DMS 273 treated with DMSO at 0.1 percent for 48 hours (cell line): ENCODE measurements at regions not wholly inside any gene's neighbourhood (a gene's known extent, or its start where the extent isn't known, plus 50 kb on each side); places are given as distances from the start of the nearest gene placed in this dataset.

Experiments
- DNase-seq: peaks from one replicate; lab custom pipeline; 2025; lab: John Stamatoyannopoulos, UW

DNA sequence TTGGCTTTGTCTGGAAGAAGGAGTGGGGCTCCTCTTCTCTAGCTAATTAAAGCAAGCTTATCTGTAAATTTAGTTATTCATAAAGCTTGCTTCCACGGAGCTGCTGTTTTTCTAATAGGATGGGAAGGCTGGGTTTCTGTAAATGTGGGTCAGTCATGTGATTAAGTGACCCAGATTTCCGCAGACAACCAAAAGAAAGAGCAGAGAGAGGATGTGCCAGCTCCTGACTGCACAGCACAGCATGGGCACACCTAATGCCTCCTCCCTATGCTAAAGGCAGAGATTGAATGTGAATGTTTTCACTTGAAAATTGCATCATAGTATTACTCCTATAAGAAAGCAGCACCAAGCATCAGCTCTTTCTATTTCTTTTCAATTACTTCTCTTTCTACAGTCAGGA lies 160.2 kb downstream of the FAT3 start:
- DNase-seq: no peak

DNA sequence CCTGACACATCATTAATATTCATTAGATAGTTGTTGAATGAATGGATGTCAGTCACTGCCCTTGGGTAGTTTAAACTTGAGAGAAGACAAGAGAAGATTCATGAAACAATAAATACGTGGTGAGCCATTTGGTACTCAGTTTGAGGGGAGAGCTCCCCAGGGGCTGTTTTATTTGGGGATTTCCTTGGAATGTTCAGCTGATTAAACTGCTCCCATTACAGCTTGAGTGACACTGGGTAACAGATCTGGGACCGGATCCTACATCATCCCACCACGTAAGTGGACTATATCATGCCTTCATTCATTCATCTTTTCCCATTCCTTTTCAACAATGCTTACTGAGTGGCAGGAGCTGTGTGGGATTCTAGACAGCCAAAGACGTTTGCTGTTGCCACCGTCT lies 162.0 kb downstream of the FAT3 start:
- no peak for DNase-seq

DNA sequence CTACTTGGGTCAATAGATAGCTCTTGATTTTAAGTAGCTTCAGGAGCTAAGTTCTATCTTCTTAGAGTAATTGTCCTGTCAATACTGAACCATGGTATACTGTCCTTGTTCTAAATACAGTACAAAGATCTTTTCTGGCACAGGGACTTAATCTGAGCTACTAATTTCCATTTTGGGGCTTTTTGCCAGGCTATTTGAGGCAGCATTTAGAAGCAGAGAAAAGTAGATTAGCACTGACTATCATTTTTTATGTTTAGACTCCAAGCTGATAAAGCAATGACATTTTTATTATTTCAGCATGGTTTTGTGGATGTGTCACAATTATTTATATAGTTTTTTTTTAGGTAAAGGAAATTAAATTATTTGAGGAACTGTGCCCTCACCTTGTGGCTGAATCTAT lies 163.2 kb downstream of the FAT3 start:
- DNase-seq: no peak

DNA sequence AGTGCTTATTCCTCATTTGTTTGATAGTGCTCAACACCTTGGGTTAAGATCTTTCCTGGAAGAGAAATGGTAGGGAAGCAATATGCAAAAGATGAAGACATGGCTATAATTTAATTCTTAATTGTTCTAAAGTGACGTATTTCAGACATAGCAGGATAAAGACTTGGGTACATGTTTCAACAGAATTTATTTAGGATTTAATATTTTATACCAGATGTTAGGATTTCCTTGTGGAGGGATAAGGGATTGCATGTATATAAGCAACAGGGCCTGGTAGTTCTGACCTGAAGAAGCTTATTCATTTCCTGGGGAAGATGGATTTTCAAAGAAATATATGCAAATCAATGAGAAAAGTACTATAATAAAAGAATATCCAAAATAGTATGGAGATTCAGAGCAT lies 163.8 kb downstream of the FAT3 start:
- no peak for DNase-seq

DNA sequence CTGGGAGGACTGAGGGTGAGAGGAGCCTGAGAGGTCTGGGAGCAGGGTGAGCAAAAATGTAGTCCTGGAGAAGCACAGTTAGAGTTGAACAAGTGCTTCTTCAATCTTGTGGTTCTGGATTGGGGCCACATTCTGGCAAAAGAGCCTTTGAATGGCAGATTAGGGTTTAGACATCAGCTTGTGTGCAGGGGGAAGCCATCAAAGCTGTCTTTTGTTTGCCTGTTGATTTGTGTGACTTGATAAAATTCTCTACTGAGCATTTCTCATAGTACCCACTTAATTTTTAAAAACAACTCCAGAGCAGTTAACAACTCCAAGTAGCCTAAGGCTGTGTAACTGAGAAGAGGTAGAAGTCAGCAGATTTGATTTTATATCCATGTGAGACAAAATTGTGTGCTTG lies 166.2 kb downstream of the FAT3 start:
- DNase-seq: no peak

DNA sequence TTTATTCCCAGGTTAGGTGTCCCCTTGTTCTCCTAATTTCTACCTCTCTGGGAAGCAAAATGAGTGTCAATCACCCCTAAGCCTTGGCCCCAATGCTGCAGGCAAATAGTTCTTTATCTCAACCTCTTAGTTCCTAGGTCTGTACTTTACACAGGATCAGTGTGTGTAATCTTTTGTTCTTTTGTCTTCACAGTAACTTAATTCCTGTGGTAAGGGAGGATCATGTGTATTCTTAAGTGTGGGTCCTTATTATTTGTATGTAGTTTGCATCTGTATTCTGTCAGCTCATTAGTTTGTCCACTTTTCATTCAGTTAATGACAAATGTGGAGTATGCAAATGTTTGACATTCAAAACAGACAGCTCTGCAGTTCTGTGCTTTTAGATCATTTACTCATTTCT lies 166.7 kb downstream of the FAT3 start:
- no peak for DNase-seq

DNA sequence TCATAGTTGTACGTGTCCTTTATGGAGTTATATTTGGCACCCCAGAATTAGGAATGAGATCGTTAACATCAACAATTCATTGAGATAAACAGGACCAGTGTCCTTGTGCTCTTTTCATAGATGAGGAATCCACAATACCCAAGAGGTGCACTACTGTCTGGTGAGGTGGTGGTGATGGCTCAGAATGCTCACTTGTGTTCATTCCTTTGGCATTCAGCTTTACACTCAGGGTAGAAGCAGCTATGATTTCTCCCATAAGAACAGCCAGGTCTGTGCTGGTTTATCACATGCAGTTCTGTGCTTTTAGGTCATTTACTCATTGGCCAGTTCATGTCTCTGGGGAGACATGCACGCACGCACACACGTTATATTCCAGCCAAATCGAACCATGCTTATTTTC lies 167.2 kb downstream of the FAT3 start:
- no peak for DNase-seq

DNA sequence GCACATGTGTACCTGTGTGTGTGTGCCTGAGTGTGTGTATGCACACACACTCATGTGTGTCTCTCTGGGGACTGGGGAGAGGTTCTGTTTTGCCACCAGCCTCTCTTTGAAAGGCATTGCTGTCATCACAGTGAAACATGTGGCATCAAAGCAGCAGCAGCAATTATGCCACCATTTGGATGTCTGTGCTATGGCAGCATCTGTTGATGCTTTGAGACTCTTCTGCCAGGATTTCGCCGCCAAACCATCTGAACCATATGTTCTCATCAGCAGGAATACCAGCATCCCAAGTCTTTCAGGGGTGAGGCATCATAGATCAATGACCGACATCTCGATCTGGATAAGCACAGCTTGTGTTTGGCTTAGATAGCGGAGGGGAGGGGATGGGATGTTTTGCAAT lies 168.6 kb downstream of the FAT3 start:
- peak; percentile 51 for DNase-seq

DNA sequence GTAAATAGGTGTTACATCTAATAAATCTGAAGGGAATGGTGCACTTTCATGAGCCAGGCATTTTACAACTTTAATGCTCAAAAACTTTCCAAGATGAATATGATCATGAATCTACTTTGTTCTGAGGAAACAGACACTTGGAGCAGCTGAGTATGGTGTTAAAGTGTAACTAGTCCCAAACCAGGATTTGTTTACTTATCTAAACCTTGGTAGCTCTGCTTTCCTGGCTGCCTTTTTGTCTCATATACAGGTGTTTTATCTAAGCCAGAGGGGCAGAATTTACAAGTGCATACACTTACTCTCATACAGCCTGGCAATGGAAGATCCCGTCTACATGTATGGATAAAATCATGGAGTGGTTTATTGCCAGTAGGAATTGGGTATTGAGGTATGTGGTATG lies 171.5 kb downstream of the FAT3 start:
- DNase-seq: no peak

DNA sequence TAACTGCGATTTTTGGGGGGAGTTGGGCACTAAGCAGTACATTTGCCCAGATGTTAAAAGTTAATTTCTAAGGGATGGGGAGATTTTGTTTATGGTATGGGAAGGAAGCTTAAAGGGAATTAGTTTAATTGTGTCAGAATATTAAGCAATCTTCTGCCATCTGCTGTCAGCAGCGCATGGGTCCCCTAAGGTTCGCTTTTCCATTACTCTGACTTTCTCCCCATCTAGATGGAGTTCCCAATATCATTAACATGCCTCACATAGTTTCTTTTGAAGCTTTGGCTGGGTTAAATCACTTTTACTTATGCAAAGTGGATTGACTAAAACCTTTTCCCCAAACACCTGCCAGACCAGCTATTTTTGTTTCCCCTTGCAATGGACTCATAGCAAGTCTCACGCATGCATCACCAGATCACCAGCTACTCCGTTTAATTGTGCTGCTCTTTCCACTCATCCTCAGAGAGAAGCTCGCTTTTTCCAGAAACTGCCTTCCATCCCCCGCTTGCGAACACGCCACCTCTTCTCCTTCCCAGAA lies 172.7 kb downstream of the FAT3 start:
- no peak for DNase-seq

DNA sequence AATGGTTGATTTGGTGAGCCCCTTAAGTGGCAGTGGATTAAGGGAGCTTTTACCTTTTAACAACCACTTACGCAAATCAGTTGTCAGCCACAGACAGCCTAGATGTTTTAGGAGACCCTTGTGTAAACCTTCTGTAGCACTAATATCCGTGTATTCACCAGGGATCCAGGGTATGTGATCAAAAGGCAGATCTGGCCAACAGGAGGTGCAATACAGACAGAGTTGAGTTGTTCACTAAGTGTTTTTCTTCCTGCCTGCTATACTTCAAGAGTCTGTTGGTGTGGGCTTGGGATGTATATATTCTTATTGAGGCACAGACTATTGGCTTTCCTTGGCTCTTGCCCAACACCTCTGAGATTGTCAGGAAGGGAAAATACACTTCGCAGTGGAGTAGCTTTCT lies 175.1 kb downstream of the FAT3 start:
- no peak for DNase-seq

DNA sequence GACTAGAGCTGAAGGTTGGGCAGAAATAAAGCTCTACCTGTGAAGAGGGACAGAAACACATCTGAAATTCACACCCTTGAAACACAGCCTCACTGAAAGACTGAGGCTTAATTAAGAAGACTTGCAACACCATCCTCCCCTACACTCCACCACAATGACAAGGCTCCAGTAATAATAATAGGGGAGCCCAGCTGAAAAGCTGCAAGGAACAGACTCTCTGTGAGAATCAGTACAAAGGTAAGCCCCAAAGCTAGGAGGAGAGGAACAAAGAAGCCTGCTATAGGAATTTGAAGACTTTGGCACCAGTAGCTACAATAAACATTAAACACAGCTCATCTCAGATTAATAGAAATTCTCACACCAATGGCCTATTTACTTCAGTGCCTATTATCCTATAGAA lies 176.9 kb downstream of the FAT3 start:
- DNase-seq: no peak

DNA sequence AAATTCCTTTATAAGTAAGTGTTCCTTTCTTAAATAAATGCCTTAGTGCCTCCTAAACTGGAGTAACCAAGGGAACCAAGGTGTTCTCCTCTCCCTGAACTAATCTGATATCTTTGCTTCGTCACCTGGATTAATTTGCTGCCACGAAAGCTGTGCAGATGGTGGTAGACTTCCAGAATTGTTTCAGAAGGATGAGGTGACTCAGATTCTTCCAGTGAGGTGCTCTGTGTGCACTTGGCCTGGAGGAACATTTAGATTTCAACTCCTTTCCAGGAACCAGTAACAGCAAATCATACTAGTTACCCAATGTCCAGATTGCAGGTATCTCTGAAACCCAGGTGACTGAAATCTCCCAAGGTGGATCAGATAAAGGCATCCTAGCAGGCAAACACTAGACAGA lies 181.9 kb downstream of the FAT3 start:
- DNase-seq: no peak

DNA sequence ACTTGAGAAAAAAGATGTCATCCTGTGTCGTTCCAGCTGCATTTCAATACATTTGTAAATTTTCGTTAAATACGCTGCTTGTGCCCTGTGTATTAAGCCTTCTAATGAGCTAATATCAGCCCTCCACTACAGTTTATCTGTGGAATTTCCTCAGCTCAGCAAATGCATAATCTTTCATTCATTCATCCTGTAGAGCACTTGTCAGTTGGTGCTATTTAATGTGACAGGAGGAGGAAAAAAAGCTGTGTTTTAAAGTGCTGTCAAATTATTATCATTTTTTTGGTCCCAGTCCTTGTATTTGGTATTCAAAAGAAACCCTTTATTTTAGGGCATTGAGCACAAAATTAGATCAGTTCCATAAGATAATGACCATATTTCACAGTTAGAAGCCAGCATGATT lies 184.7 kb downstream of the FAT3 start:
- no peak for DNase-seq

DNA sequence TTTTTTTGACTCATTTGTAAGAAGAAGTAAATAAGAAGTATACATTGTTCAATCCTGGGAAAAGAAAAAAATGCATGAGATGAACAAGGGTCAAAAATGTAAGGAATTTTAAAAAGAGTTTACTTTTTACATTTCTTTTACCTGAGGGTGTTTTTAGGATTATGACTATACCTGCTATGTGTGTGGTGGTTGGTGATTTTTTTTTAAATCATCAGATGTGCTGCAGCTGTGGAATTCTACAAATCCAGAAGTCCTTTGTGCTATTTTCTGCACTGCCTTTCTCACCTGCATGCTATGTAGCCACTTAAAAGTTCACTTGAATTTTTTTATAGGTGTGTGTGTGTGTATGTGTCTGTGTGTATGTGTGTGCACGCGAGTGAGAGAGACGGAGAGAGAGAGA lies 185.3 kb downstream of the FAT3 start:
- DNase-seq: no peak

DNA sequence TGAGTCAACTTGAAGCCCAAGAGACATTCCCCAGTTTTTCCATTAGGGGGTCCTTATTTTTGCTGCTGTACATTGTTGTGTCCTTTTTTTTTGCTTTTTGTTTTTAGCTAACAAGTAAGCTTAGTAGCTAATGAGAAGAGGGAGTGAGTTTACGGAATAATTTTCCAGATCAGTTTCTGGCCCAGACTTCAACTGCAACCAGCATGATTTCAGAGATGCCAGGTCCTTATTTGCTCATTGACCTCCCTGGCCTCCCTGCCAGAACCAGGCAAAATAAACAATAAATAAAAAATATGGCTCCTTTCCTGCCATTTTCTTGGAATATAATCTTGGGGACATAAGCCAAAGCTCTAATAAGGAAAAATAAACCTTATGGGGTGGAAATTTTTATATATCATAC lies 185.9 kb downstream of the FAT3 start:
- no peak for DNase-seq

DNA sequence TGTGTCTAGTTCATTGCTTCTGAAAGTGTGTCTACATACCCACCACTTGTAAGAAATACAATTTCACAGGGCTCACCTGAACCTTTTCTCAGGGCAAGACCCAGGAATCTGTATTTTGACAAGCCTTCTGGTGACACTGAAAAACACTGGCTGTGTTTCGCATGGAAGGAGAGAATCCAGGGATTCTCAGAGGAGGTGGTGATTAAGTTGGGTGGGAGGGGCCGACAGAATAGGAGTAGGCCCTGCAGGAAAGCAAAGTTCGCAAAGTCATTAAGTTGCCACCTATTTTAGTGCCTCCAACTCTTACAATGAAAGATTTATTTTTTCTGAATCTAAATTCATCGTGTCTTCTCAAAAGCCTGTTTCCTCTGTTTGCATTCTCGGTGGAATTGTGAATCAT lies 186.8 kb downstream of the FAT3 start:
- no peak for DNase-seq

DNA sequence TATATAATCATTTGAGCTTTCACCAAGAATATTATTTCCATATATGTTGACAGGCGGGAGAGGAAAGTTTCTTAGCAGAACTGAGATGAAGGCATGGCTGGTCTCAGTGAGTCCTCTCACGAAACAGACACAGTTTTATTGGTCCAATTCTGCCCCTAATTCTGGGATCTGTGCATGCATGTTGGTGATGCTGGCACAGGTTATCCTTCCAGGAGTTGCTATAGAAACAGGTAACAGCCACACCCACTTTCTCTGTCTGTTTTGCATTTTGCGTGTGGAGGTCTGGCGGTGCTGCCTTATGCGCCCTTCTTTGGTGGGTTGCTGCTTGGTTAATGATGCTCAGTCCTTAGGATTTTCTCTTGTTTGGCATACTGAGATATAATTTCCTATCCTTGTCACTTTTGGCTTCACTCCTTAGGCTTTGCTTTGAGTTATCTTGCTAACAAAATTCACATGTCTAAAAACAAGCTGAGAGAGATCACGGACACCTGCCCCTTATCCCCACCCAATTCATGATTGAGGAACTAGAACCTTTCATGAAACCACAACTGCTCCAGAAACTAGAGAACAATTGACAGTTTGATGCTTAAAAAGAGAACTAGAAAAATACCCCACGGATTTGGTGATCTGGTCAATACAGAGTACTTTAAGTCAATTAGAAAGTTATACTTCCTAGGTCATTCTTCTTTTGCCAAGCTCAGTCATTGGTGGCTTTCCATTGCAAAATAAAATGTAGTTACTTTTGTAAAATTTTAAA lies 189.3 kb downstream of the FAT3 start:
- no peak for DNase-seq

DNA sequence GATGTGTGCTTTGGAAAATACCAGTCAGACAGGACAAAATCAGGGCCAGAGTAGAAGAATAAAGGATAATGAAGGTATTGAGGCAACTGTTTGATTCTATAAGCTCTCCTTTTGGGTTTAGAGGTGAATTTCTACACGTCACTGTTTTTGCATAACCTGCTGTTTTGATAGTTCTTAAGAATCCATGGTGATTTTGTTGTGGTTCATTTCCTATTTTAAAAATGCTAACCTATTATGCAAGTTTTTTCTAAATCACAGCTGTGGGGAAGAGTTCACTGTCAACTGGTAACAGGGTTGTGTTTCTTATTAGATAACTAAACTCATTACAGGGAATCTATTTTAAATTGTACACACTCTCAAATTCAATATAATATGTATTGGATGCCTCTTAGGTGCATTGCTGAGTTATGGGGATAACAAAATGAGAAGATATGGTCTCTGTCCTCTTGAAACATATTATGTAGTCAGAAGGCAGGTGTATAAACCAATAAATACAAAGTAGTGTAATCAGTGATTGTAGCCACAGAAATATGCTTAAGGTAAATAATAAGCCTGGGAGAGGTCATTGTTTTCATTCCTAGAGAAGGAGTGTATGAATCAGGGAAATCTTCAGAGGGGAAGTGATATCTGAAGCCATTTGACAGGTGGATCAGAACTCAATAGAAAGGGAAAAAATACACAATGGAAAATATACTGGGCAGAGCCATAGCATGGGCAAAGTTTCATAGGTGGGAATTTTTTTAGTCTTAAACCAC lies 192.5 kb downstream of the FAT3 start:
- no peak for DNase-seq

DNA sequence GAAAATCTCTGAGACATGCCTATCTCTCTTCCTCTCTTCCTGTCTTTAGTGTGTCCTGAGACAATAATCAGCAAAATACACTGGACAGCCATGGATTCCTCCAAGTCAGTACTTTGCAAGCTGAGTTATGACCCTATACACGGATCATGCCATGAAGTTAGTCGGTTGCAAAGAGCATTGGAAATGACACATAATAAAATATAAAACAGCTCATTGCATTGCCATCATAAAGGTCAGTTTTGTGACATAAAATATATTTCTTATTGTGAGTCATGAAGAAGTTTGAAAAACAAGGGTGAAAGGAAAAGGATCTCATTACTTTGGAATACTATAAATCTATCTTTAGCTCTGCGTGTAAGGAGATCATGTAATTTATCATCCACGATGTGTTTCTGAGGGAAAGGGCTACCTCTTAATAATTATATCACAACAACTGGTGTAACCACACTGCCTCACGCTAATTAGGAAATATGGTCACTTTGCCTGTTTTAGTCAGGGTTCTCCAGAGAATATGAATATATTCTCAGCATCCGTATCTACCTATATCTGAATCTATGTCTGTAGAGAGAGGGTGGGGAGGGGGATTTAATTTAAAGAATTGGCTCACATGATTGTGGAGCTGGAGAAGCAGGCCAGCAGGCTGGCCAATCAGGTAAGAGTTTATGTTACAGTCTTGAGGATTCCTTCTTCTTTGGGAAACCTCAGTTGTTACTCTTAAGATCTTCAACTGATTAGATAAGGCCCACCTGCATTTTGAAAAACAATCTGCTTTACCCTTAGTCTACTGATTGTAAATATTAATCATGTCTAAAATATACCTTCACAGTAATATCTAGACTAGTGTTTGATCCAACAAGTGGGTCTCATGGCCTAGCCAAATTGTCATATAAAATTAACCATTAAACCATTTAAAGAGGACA lies 198.8 kb downstream of the FAT3 start:
- no peak for DNase-seq

DNA sequence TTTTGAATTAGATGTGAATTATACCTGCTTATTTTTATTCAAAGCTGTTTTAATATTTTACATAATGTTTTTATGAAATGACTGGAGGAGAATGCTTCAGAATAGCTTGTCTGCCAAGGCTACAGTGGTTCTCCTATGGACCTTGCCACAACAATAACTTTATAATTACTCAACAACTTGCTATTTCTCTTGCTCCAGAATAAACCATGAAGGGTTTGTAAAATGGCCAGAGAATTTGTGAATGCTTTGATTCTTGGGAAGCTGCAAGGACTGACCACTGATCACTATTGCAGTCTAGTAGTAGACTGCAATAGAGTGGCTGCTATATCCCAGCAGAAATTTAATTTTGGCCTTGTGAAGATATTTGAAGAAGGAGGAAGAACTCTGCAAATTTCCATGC lies 199.7 kb downstream of the FAT3 start:
- DNase-seq: no peak

DNA sequence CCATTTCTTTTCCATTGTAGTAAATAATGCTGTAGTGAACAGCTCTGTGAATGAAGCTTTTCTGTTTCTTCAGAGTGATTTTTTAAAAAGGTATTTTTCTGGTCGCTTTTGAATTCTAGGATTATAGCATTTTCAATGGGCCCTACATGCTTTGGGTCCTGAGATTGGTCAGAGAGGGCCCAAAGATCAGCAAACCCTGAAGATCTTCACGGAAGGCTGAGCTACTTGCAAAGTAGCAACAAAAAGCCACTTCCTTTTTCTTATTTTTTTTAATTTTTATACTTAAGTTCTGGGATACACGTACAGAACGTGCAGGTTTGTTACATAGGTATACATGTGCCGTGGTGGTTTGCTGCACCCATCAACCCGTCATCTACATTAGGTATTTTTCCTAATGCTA lies 200.5 kb downstream of the FAT3 start:
- DNase-seq: no peak

DNA sequence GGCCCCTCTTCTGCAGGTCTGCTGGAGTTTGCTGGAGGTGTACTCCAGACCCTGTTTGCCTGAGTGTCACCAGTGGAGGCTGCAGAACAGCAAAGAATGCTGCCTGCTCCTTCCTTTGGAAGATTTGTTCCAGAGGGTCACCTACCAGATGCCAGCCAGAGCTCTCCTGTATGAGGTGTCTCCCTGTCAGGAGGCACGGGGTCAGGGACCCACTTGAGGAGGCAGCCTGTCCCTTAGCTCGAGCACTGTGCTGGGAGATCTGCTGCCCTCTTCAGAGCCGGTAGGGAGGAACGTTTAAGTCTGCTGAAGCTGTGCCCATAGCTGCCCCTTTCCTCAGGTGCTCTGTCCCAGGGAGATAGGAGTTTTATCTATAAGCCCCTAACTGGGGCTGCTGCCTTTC lies 207.9 kb downstream of the FAT3 start:
- DNase-seq: no peak
